GM18507 (cell line): ENCODE measurements at regions not wholly inside any gene's neighbourhood (a gene's known extent, or its start where the extent isn't known, plus 50 kb on each side); places are given as distances from the start of the nearest gene placed in this dataset.

ENCODE experiments used
- DNase-seq: peaks from one replicate; pipeline ENCODE4 v3.0.0; 2011; ENCODE audit warnings: low read depth; ENCODE audit not compliant: insufficient read length; ENCODE audit errors: extremely low spot score
- FAIRE-seq: peaks from 2 replicates; lab custom pipeline; 2011; peaks lifted over from hg19 to GRCh38; lab: Jason Lieb, UNC

DNA sequence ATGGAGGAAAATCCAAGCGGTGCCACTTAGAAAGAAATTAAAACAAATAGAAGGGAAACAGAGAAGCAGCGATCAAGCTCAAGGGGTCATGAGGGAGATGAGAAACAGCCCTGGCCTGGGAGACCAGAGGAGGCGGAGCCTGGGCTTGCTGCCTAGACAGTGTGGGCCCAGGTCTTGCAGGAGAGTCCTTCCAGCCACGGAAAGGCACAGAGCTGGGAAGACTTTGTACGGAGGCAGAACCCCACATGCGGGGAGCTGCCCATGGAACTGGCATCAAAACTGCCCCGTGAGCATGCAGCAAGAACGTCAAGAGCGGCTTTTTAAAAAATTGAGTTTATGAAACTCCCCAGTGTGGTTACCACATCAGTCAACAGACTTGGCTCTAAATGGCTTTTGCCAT lies 119.4 kb downstream of the IRX1 start:
- FAIRE-seq (no peak), DNase-seq (no peak)

DNA sequence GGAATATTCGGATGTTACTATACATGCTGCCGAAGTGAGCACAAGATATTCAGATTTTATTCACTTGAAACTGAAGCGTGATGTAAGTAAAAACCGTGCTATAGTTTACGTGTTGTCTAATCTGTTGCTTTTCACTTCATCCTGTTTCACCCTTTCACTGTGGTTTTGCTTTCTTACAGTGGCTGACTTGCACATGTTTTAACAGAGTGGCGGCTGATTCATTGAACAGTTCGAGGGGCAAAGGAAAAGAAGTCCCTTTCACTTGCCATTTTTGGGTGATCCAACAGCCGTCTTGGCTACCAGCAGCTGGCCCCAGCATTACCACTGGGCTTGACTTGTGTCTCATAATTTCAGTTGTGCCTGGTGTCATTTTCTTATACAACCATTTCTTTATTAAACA lies 134.0 kb downstream of the IRX1 start:
- DNase-seq, result no peak
- no peak for FAIRE-seq

DNA sequence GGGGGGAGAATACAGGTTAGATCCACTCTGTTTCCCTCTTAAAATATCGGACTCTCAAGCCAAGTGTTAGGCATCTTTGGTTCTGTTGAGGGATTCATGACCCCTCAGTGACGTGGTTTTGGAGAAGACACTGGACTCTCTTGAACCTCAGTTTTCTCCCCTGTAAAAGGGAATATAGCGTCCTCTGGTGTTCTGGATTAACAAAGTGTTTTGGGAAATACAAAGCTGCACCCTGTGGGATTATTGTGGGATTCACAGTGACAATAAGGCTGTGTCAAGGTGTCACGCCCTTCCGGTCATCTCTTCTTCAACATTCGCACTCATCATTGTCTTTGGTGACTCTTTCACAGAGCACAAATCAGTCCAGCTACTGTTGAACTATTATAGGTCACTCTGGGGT lies 139.0 kb downstream of the IRX1 start:
- no peak for FAIRE-seq
- no peak for DNase-seq

- FAIRE-seq (no peak), DNase-seq (no peak)
Observed at GRCh38 chr5:3736466-3736865, 140.8 kb downstream of the IRX1 start.

DNA sequence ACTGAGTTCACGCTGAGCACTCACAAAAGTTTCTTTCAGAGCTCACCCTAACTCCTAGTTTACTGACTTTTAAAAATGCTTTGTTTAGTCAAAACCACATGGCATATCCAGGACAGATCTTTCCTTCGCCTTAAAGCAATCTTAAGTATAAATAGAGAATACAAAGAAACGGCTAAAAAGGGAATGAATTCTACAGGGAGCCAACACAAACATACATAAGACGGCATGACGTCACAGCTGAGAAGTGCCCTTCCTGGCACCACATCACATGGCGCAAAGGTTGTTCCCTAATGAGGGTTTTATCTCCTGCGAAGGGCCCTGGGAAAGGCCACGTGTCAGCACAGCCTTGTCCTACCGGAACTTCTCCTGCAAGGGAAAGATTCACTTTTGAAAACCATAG lies 141.3 kb downstream of the IRX1 start:
- no peak for DNase-seq
- FAIRE-seq, result no peak

DNA sequence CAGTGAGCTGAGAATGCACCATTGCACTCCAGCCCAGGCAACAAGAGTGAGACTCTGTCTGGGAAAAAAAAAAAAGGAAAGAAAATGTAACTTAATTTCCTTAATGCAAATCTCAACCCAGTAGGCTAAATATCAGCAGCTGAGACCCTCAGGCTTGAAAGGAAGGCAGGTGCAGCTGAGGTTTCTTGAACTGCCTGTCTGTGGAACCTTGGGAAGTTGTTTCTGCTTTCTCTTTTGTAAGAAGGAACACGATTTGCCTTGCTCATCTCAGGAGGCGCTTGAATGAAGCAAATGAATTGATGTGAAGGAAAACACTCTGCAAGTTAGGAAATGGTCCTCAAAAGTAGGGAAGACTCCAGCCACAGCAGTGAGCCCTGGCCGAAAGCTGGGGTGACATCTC lies 143.3 kb downstream of the IRX1 start:
- DNase-seq, result no peak
- FAIRE-seq, result no peak

- DNase-seq (no peak), FAIRE-seq (no peak)
Observed at GRCh38 chr5:3740546-3741373, 145.1 kb downstream of the IRX1 start.

GRCh38 chr5:3741374-3741770 lies 145.7 kb downstream of the IRX1 start:
- FAIRE-seq (no peak), DNase-seq (no peak)

DNA sequence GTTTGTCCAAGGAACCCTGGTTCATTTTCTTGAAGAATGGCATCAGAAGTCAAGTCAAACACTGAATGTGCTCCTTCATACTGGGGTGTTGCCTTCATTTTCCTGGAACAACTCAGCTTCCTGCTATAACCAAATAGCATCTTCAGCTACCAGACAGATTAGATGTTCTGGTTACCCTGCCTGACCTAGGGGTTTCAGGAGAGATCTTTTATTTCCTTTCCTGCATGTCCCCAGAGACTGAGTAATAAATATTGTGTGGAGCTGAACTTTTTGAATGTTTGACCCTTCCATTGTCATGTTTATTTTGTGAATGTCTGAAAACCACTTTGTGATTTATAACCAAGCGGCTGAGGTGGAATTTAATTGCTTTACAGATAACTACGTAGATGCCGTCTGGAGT lies 147.1 kb downstream of the IRX1 start:
- DNase-seq (no peak), FAIRE-seq (no peak)

GRCh38 chr5:3751846-3752245 lies 156.2 kb downstream of the IRX1 start:
- DNase-seq (no peak), FAIRE-seq (no peak)

DNA sequence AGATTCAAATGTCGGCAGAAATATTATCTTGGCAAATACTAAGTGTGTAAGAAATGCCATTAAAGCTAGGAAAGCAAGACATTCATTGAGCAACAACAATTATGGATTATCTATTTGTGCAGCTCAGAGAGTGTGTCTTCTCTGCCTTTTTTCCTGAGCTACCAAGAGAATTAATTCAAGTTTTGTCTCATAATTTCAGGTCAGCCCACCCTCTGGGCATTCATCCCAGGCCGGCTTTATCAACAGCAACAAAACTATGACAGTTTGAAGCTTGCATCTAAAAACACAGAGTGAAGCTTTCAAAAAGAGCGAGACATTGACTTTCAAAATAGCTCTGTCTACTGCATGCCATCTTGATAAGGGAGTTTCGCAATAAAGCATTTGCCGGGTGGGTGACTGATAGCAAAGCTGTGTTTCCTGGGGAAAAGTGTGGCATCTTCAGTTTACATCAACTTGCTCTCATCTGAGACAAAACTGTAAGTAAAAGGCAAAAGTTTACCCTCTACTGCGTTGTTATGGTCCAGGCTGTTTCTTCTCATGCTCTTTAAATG lies 182.4 kb downstream of the IRX1 start:
- FAIRE-seq, result no peak

GRCh38 chr5:3778945-3779344 lies 183.3 kb downstream of the IRX1 start:
- FAIRE-seq (no peak), DNase-seq (no peak)

More for the DNA sequence above, 182.4 kb downstream of the IRX1 start:
- DNase-seq, result no peak

- no peak for DNase-seq
- FAIRE-seq, result no peak
Observed at GRCh38 chr5:3780278-3780677, 184.6 kb downstream of the IRX1 start.

GRCh38 chr5:3780907-3781306 lies 185.3 kb downstream of the IRX1 start:
- DNase-seq, result no peak
- FAIRE-seq, result no peak

DNA sequence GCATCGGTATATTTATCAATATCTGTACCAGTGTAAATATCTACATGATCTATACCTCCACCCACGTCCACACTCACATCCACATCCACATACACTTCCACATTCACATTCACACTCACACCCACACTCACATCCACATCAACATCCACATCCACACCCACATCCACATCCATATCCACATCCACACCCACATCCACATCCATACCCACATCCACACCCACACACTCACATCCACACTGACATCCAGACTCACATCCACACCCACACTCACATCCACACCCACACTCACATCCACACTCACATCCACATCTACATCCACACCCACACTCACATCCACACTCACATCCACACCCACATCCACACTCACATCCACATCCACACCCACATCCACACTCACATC lies 189.2 kb downstream of the IRX1 start:
- DNase-seq (no peak), FAIRE-seq (no peak)

- no peak for DNase-seq
- FAIRE-seq, result no peak
Observed at GRCh38 chr5:3786165-3786564, 190.5 kb downstream of the IRX1 start.

DNA sequence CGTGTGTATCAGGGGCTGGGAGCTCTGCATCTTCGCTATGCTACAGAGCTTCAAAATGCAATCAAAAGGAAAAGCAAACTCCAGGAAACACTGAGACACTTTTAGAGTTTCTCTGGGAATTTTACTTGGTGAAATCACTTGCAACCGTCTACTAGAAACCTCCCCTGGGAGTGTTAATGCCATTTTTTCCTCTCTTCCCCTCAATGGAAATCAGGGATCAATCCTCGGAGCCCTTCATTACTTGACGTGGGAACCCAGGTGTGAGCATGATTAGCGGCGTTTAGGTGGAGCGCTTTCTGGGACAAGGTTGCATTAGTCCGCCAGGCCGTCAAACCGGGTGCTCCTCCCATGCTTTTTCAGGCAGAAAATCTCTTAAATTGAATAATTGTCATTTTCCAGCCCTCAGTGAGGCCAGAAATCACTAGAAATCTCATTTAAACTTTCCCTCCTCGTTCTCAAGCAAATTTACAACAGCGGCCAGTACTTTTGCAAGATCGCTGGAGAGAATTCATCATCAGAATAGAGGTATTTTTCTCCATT lies 191.3 kb downstream of the IRX1 start:
- DNase-seq, result no peak
- FAIRE-seq, result no peak

DNA sequence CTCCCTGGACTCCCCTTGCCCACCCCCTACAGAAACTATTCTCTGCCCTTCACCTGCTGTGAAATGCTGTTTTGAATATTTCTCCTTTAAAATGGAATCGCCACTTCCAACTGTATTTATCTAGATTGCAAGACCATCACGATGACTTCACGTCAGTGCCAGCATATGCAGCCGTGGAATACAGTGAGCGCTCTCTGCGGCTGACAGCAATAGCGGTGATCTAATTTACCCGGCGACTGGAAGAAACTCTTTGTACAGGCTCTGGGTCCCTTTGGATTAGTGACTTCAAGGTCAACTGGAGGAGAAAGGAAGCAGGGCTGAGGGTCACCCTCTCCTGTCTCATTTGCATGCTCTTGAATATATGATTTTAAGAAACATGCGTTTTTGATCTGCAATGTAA lies 192.0 kb downstream of the IRX1 start:
- DNase-seq, result no peak

GRCh38 chr5:3789519-3790193 lies 194.0 kb downstream of the IRX1 start:
- FAIRE-seq (no peak), DNase-seq (no peak)

More for the DNA sequence above, 192.0 kb downstream of the IRX1 start:
- no peak for FAIRE-seq

DNA sequence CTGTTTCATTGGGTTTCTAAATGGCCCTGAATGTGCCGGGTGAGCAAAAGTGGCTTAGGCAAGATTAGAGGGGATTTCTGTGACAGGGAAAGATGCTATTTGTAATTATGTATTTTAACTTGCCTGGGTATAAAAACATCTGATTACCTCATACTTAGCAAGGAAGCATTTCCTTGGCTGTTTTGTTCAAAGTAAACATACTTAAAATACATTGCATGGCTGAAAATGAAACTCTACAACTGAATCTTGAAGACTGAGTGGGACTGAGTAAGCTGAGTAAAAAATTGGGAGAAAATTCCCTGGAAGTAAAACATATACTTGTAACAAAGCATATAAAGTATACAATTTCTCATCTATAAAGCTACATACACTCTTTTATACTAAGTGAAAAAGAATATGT lies 197.5 kb downstream of the IRX1 start:
- FAIRE-seq (no peak), DNase-seq (no peak)

- FAIRE-seq (no peak), DNase-seq (no peak)
Observed at GRCh38 chr5:3794611-3795010, 199.0 kb downstream of the IRX1 start.
